IMR-90 (cell line): ENCODE measurements at regions not wholly inside any gene's neighbourhood (a gene's known extent, or its start where the extent isn't known, plus 50 kb on each side); places are given as distances from the start of the nearest gene placed in this dataset.

Experiments
- ATAC-seq: fragments of 200-7000 bp; cut with Tn5 transposase; 2 replicates; pipeline ENCODE4 v1.9.1; 2020; ENCODE audit warnings: low read depth, mild to moderate bottlenecking, moderate library complexity
- BruUV-seq: library from RNA; stranded (reverse); fragments of 400-500 nt; replicated peaks from 2 replicates; lab custom pipeline; 2021; lab: Mats Ljungman, UMichigan
- CTCF ChIA-PET: fragments of 300-600 bp; formaldehyde crosslinking; extraction: SDS; loops from one replicate; lab custom pipeline; 2021; ENCODE audit warnings: antibody characterized with exemption; lab: Yijun Ruan, JAX
- POLR2A ChIA-PET: fragments of 300-600 bp; sonication (Branson Sonifier 250); formaldehyde crosslinking; loops from one replicate; lab custom pipeline; 2022; ENCODE audit warnings: antibody characterized with exemption; ENCODE audit not compliant: unreplicated experiment; lab: Charles Lee
- DNase-seq: peaks from one replicate; pipeline ENCODE4 v3.0.0; 2013
- H2AFZ ChIP-seq: replicated peaks from 2 replicates; pipeline ENCODE3; 2013; ENCODE audit warnings: low read length, mild to moderate bottlenecking; ENCODE audit not compliant: poor library complexity
- H2AK5ac ChIP-seq: 2 replicates; pipeline ENCODE4 v1.6.1; 2013; ENCODE audit warnings: low read depth, low read length, inconsistent platforms
- H2AK9ac ChIP-seq: replicated peaks from 2 replicates; pipeline ENCODE3; 2013; ENCODE audit warnings: mild to moderate bottlenecking, low read depth, low read length, moderate library complexity; ENCODE audit not compliant: poor library complexity
- H2BK120ac ChIP-seq: 2 replicates; pipeline ENCODE4 v1.6.1; 2013; ENCODE audit warnings: low read depth, low read length, inconsistent platforms
- H2BK15ac ChIP-seq: 3 replicates; pipeline ENCODE4 v1.6.1; 2013; ENCODE audit warnings: low read depth, low read length, inconsistent platforms
- H2BK20ac ChIP-seq: 2 replicates; pipeline ENCODE4 v1.6.1; 2013; ENCODE audit warnings: low read depth, mild to moderate bottlenecking, inconsistent platforms, low read length, moderate library complexity
- H2BK5ac ChIP-seq: 2 replicates; pipeline ENCODE4 v1.6.1; 2013; ENCODE audit warnings: mild to moderate bottlenecking, low read depth, low read length, inconsistent platforms; ENCODE audit not compliant: poor library complexity, severe bottlenecking
- H3K14ac ChIP-seq: replicated peaks from 2 replicates; pipeline ENCODE4 v1.6.1; 2013; ENCODE audit warnings: low read depth, low read length, inconsistent platforms
- H3K18ac ChIP-seq: 2 replicates; pipeline ENCODE4 v1.6.1; 2013; ENCODE audit warnings: low read depth, low read length, control low read depth
- H3K23ac ChIP-seq: 2 replicates; pipeline ENCODE4 v1.6.1; 2013; ENCODE audit warnings: low read depth, low read length, inconsistent platforms
- H3K27ac ChIP-seq: 2 replicates; pipeline ENCODE4 v1.5.1; 2013; ENCODE audit warnings: mild to moderate bottlenecking, control low read depth, low read length; ENCODE audit not compliant: insufficient read depth
- H3K27me3 ChIP-seq: 2 replicates; pipeline ENCODE4 v1.6.1; 2013; ENCODE audit warnings: low read length; ENCODE audit not compliant: control insufficient read depth, insufficient read depth
- H3K36me3 ChIP-seq: 2 replicates; pipeline ENCODE4 v1.6.1; 2013; ENCODE audit warnings: low read length, mixed read lengths; ENCODE audit not compliant: control insufficient read depth, insufficient read depth
- H3K4ac ChIP-seq: 2 replicates; pipeline ENCODE4 v1.6.1; 2013; ENCODE audit warnings: low read depth, low read length, inconsistent platforms
- H3K4me1 ChIP-seq: 2 replicates; pipeline ENCODE4 v1.6.1; 2013; ENCODE audit warnings: low read length, mixed read lengths; ENCODE audit not compliant: control insufficient read depth, insufficient read depth
- H3K4me2 ChIP-seq: 2 replicates; pipeline ENCODE4 v1.6.1; 2013; ENCODE audit warnings: low read depth, mild to moderate bottlenecking, control low read depth, low read length, moderate library complexity
- H3K4me3 ChIP-seq: 2 replicates; pipeline ENCODE4 v1.5.1; 2013; ENCODE audit warnings: low read depth, mild to moderate bottlenecking, control low read depth, low read length, moderate library complexity; ENCODE audit not compliant: insufficient read depth
- H3K56ac ChIP-seq: 2 replicates; pipeline ENCODE4 v1.6.1; 2013; ENCODE audit warnings: low read length, inconsistent platforms; ENCODE audit not compliant: insufficient read depth; ENCODE audit errors: extremely low read depth
- H3K79me1 ChIP-seq, 2 experiments: 2 replicates each; pipeline ENCODE4 v1.6.1; 2013; ENCODE audit warnings: low read length in 2 of 2, inconsistent platforms in 1 of 2, low read depth in 1 of 2
- H3K9ac ChIP-seq: 2 replicates; pipeline ENCODE4 v1.6.1; 2013; ENCODE audit warnings: low read depth, low read length, control low read depth
- H3K9me1 ChIP-seq: 2 replicates; pipeline ENCODE4 v1.6.1; 2013; ENCODE audit warnings: low read length, inconsistent platforms; ENCODE audit not compliant: insufficient read depth
- H3K9me3 ChIP-seq: 2 replicates; pipeline ENCODE4 v1.6.1; 2013; ENCODE audit warnings: low read length; ENCODE audit not compliant: control insufficient read depth, insufficient read depth
- H4K20me1 ChIP-seq: 2 replicates; pipeline ENCODE4 v1.6.1; 2013; ENCODE audit warnings: low read length, inconsistent platforms; ENCODE audit not compliant: insufficient read depth
- H4K5ac ChIP-seq: 2 replicates; pipeline ENCODE4 v1.6.1; 2013; ENCODE audit warnings: mild to moderate bottlenecking, low read depth, low read length, control low read depth
- H4K8ac ChIP-seq, 2 experiments: 2 replicates each; pipeline ENCODE4 v1.6.1; 2013; ENCODE audit warnings: low read depth in 2 of 2, low read length in 2 of 2, control low read depth in 1 of 2, inconsistent platforms in 1 of 2
- H4K91ac ChIP-seq: 2 replicates; pipeline ENCODE4 v1.6.1; 2013; ENCODE audit warnings: low read depth, low read length, inconsistent platforms; ENCODE audit not compliant: insufficient read depth
- BHLHE40 ChIP-seq: fragments of 150-350 bp; IDR thresholded peaks from 2 replicates; pipeline ENCODE4 v1.6.1; 2016; ENCODE audit warnings: mild to moderate bottlenecking, low read depth, low read length
- MAZ ChIP-seq: IDR thresholded peaks from 2 replicates; pipeline ENCODE4 v1.6.1; 2012; ENCODE audit warnings: low read depth, mild to moderate bottlenecking, low read length, improper control_type of control experiment, moderate library complexity, borderline replicate concordance
- POLR2A ChIP-seq: IDR thresholded peaks from 2 replicates; pipeline ENCODE4 v1.6.1; 2012; ENCODE audit warnings: mild to moderate bottlenecking, low read depth, low read length
- RAD21 ChIP-seq: IDR thresholded peaks from 2 replicates; pipeline ENCODE4 v1.6.1; 2012; ENCODE audit warnings: low read length, improper control_type of control experiment
- WGBS, 2 experiments: methylation state at CpG; one replicate each; pipeline versions ENCODE4 v1.1.5 to v1.1.7; 2013; ENCODE audit warnings: missing lambda C conversion rate in 2 of 2; ENCODE audit not compliant: insufficient read length in 1 of 2; ENCODE audit errors: extremely low coverage in 2 of 2; 5-methylcytosine and 5-hydroxymethylcytosine counted together
- dilution Hi-C: fragments of 300-500 bp; cut with HindIII; formaldehyde crosslinking; loops from one replicate; pipeline ENCODE4 v1.14.3; 2018; ENCODE audit warnings: low sequenced_read_pairs; ENCODE audit not compliant: unreplicated experiment
- in situ Hi-C: fragments of 300-500 bp; cut with MboI; formaldehyde crosslinking; loops from 3 replicates; pipeline ENCODE4 v1.14.3; 2019; ENCODE audit warnings: low sequenced_read_pairs, inconsistent platforms, mixed read lengths
- intact Hi-C: fragments of 100-400 bp; cut with micrococcal nuclease; formaldehyde crosslinking; loops from 2 replicates; pipeline ENCODE4 v1.10.0; 2022

DNA sequence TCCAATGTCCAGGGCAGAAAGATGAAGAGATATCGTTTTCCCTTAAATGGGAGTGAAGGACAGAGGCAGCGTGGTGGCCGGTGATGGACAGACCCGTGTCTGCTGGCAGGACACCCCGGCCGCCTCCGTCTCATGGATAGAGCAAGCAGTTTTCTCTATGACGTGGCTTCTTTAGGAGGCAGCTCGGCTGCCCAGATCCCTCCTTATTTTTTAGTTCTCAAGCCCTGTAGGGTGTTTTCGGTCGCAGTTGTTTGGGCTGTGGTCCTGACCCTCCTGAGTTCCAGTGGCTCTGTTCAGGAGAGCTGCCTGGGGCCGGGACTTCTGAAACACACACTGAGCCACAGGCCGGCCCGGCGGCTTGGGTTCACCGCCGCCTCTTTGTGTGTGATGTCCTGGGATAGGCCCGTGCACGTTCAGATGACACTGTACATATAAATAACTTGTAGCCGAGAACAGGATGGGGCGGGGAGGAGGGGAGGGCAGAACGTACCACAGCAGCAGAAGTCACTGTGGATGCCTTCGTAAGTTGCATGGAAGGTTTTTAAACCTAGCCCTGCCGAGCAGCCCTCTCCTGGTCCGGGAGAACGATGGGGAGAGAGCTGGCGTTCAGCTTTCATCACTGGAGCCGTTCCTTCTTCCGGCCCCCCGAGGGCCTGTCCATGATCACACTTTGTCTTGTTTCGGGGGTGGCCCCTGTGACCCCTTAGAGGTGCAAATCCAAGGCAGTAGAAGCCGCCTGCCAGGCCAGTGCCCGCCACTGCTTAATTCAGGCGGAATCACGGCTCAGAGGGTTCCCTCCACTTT, 65.2 kb downstream of the SIK1 start (continued):
- peak; percentile 95 for TF ChIP-seq BHLHE40
- TF ChIP-seq MAZ = no peak

DNA sequence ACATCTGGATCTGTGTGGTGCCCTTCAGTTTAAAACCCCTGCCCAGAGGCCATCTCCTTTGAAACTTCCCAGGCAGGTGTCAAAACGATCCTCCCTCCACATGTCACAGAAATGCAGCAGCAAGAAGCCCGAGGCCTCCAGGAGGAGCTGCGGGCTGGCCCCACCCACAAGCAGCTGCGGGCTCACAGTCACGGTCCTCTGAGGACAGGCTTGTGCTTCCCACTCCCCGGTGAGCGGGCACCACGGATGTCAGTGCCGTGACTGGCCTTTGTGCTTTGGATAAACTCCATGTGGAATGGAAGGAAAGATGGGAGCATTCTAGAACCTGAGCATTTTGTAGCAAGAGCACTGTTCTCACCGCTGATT, 65.8 kb downstream of the SIK1 start:
- peak overlapping the region; percentile 43 for H3K9ac ChIP-seq
- H2BK15ac ChIP-seq = peak overlapping the region; percentile 85; the same call in 2 of the 3 replicates
- no peaks in the 10 kb centered on the region for H3K27me3 ChIP-seq
- H2AK5ac ChIP-seq = peak overlapping the region; percentile 52
- peak overlapping the region; percentile 37 for H4K5ac ChIP-seq
- peak overlapping the region; percentile 80 for H3K27ac ChIP-seq
- peak overlapping the region; percentile 86 for H2BK5ac ChIP-seq
- peak overlapping the region; percentile 72; the same call in 1 of the 2 replicates for H3K56ac ChIP-seq
- peak overlapping the region; percentile 16; the same call in 1 of the 2 replicates for H2BK20ac ChIP-seq
- no TSS peak for BruUV-seq
- H2AFZ ChIP-seq = peak overlapping the region; percentile 80
- ATAC-seq (peak; percentile 51), DNase-seq (peak; percentile 63)
- peak overlapping the region; percentile 30 for H3K18ac ChIP-seq
- H3K4ac ChIP-seq = peak overlapping the region; percentile 90
- H4K20me1 ChIP-seq = no peaks in the 10 kb centered on the region
- in situ Hi-C loops = no loop called here
- dilution Hi-C loops = no loop called here
- H2AK9ac ChIP-seq = peak overlapping the region; percentile 5
- H3K9me3 ChIP-seq = no peaks in the 10 kb centered on the region
- H3K79me1 ChIP-seq = no peaks in the 10 kb centered on the region; a peak in 1 of 4 replicates
- H3K36me3 ChIP-seq = no peaks in the 10 kb centered on the region
- peak overlapping the region; percentile 71 for H4K91ac ChIP-seq
- H2BK120ac ChIP-seq = peak overlapping the region; percentile 87
- peaks cover 10% of the 10 kb centered on the region for H3K4me1 ChIP-seq
- peak overlapping the region; percentile 86 for H4K8ac ChIP-seq
- peak overlapping the region; percentile 13 for H3K4me2 ChIP-seq
- peaks cover 8% of the 10 kb centered on the region; the same call in 1 of the 2 replicates for H3K9me1 ChIP-seq
- H3K23ac ChIP-seq = peak overlapping the region; percentile 64; the same call in 1 of the 2 replicates
- ChIA-PET CTCF (no interaction called here), POLR2A (no interaction called here)
- WGBS, 2 experiments = 22% methylated on average over 10 of the region's 10 CpGs; no CpG with 5 or more reads in 1 of the 2 experiments
- no peak overlapping the region for H3K4me3 ChIP-seq
- TF ChIP-seq MAZ (peak; percentile 32; the same call in 1 of the 2 replicates), RAD21 (no peak), POLR2A (peak; percentile 28)
- intact Hi-C loops = no loop called here
- H3K14ac ChIP-seq = peak overlapping the region; percentile 82
